ENCODE measurements at regions not wholly inside any gene's neighbourhood (a gene's known extent, or its start where the extent isn't known, plus 50 kb on each side); places are given as distances from the start of the nearest gene placed in this dataset.

DNA sequence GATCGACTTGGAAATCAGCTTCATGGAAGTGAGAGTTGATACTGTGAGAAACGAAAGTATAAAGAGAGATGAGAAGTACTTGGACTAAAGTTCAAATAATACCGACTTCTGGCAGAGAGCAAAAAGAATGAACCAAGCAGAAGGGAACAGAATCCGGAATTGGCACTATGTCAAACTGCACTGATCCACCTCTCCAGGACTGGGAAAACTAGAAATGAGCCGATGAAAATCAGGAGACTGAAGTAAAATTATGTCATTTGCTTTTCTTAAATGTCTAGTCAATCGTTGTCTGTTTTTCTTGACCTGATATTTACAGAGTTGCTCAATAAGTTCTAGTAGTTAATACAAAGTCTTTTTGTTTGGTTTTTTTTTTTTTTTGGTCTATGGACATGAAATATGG, 163.0 kb upstream of the FOXG1 start:
- TF ChIP-seq POLR2A (IDR thresholded peaks at IDR 0.05; ENCODE audit: low read length) (no peak), GATA1 (IDR thresholded peaks at IDR 0.05; ENCODE audit: low read depth, low read length) (no peak)
